Progenitor cell of endocrine pancreas (in vitro differentiated cells): ENCODE measurements at regions not wholly inside any gene's neighbourhood (a gene's known extent, or its start where the extent isn't known, plus 50 kb on each side); places are given as distances from the start of the nearest gene placed in this dataset.

ENCODE experiments used
- DNase-seq: peaks from one replicate; pipeline ENCODE4 v3.0.0; 2021; ENCODE audit warnings: low spot score; ENCODE audit not compliant: unreplicated experiment
- H3K27ac Mint-ChIP-seq: 2 replicates; pipeline ENCODE4 v1.8.0; 2021; ENCODE audit warnings: mild to moderate bottlenecking, moderate library complexity, mixed read lengths
- H3K27me3 Mint-ChIP-seq: 2 replicates; pipeline ENCODE4 v1.8.0; 2021; ENCODE audit warnings: mixed read lengths
- H3K36me3 Mint-ChIP-seq: 2 replicates; pipeline ENCODE4 v1.8.0; 2022; ENCODE audit warnings: mixed read lengths; ENCODE audit not compliant: insufficient read depth
- H3K4me1 Mint-ChIP-seq: 2 replicates; pipeline ENCODE4 v1.8.0; 2021; ENCODE audit warnings: low read depth, mixed read lengths
- H3K4me3 Mint-ChIP-seq: 2 replicates; pipeline ENCODE4 v1.8.0; 2021; ENCODE audit warnings: low read depth, mild to moderate bottlenecking, moderate library complexity, mixed read lengths
- H3K9me3 Mint-ChIP-seq: 2 replicates; pipeline ENCODE4 v1.8.0; 2021; ENCODE audit warnings: low read depth, mixed read lengths
- TF ChIP-seq, protein P1 (sequence below): fragments of 200-600 bp; sonication (generic); IDR thresholded peaks from one replicate; pipeline ENCODE4 v1.5.0; 2021; ENCODE audit warnings: antibody characterized with exemption, mild to moderate bottlenecking; ENCODE audit not compliant: unreplicated experiment

- peaks cover 3% of the 10 kb centered on the region for H3K27me3 Mint-ChIP-seq
- TF ChIP-seq, protein P1, sequence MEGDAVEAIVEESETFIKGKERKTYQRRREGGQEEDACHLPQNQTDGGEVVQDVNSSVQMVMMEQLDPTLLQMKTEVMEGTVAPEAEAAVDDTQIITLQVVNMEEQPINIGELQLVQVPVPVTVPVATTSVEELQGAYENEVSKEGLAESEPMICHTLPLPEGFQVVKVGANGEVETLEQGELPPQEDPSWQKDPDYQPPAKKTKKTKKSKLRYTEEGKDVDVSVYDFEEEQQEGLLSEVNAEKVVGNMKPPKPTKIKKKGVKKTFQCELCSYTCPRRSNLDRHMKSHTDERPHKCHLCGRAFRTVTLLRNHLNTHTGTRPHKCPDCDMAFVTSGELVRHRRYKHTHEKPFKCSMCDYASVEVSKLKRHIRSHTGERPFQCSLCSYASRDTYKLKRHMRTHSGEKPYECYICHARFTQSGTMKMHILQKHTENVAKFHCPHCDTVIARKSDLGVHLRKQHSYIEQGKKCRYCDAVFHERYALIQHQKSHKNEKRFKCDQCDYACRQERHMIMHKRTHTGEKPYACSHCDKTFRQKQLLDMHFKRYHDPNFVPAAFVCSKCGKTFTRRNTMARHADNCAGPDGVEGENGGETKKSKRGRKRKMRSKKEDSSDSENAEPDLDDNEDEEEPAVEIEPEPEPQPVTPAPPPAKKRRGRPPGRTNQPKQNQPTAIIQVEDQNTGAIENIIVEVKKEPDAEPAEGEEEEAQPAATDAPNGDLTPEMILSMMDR: no peak
- DNase-seq: no peak
- H3K9me3 Mint-ChIP-seq: no peaks in the 10 kb centered on the region
- no peak overlapping the region for H3K27ac Mint-ChIP-seq
- no peak overlapping the region for H3K4me3 Mint-ChIP-seq
- H3K36me3 Mint-ChIP-seq: no peaks in the 10 kb centered on the region
- peaks cover 10% of the 10 kb centered on the region for H3K4me1 Mint-ChIP-seq
Measured at GRCh38 chr2:8587920-8588830, 93.7 kb upstream of the ID2 start.

- H3K27me3 Mint-ChIP-seq: peaks cover 3% of the 10 kb centered on the region
- H3K36me3 Mint-ChIP-seq: no peaks in the 10 kb centered on the region
- peaks cover 9% of the 10 kb centered on the region for H3K4me1 Mint-ChIP-seq
- no peak overlapping the region for H3K27ac Mint-ChIP-seq
- H3K9me3 Mint-ChIP-seq: no peaks in the 10 kb centered on the region
- no peak overlapping the region for H3K4me3 Mint-ChIP-seq
- no peak for DNase-seq
- TF ChIP-seq, protein P1: no peak
Measured at GRCh38 chr2:8588831-8589191, 93.0 kb upstream of the ID2 start.

DNA sequence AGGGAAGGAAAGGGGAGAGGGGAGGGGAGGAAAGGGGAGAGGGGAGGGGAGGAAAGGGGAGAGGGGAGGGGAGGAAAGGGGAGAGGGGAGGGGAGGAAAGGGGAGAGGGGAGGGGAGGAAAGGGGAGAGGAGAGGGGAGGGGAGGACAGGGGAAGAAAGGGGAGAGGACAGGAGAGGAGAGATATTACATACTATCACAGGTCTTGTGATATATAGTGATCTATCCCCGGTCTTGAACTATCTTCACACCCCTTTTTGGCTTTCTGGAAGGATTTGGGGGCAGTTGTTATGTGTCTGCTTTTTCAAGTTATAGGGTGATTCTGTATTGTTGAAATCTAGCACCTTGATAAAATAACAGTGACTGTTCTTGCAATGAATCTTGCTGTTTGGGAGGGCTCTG is 92.1 kb upstream of the ID2 start:
- H3K27ac Mint-ChIP-seq: no peak overlapping the region
- H3K4me1 Mint-ChIP-seq: peaks cover 6% of the 10 kb centered on the region
- no peak for DNase-seq
- no peak overlapping the region for H3K4me3 Mint-ChIP-seq
- H3K27me3 Mint-ChIP-seq: peaks cover 3% of the 10 kb centered on the region
- H3K36me3 Mint-ChIP-seq: no peaks in the 10 kb centered on the region
- no peaks in the 10 kb centered on the region for H3K9me3 Mint-ChIP-seq
- TF ChIP-seq, protein P1: no peak

GRCh38 chr2:8590938-8591337 is 90.9 kb upstream of the ID2 start:
- no peak for DNase-seq
- Mint-ChIP-seq H3K4me3 (no peak overlapping the region), H3K27ac (no peak overlapping the region), H3K27me3 (peaks cover 3% of the 10 kb centered on the region), H3K36me3 (no peaks in the 10 kb centered on the region), H3K4me1 (peaks cover 7% of the 10 kb centered on the region), H3K9me3 (no peaks in the 10 kb centered on the region)
- TF ChIP-seq, protein P1: no peak

GRCh38 chr2:8592736-8593135 is 89.1 kb upstream of the ID2 start:
- TF ChIP-seq, protein P1: no peak
- Mint-ChIP-seq H3K9me3 (no peaks in the 10 kb centered on the region), H3K36me3 (no peaks in the 10 kb centered on the region), H3K27me3 (no peaks in the 10 kb centered on the region), H3K27ac (no peak overlapping the region), H3K4me3 (no peak overlapping the region), H3K4me1 (peaks cover 7% of the 10 kb centered on the region)
- DNase-seq: no peak
